NB4 (cell line): ENCODE measurements at regions not wholly inside any gene's neighbourhood (a gene's known extent, or its start where the extent isn't known, plus 50 kb on each side); places are given as distances from the start of the nearest gene placed in this dataset.

ENCODE experiments used
- POLR2A ChIP-seq: IDR thresholded peaks from 2 replicates; pipeline ENCODE4 v1.6.1; 2011; ENCODE audit warnings: mild to moderate bottlenecking; ENCODE audit not compliant: insufficient read length; ENCODE audit errors: extremely low read depth
- TF ChIP-seq, protein P1 (sequence below): IDR thresholded peaks from one replicate; pipeline ENCODE4 v1.5.1; 2012; ENCODE audit warnings: low read depth, low read length
- TF ChIP-seq, protein P2 (sequence below): IDR thresholded peaks from 2 replicates; pipeline ENCODE4 v1.6.1; 2011; ENCODE audit warnings: low read depth, low read length

DNA sequence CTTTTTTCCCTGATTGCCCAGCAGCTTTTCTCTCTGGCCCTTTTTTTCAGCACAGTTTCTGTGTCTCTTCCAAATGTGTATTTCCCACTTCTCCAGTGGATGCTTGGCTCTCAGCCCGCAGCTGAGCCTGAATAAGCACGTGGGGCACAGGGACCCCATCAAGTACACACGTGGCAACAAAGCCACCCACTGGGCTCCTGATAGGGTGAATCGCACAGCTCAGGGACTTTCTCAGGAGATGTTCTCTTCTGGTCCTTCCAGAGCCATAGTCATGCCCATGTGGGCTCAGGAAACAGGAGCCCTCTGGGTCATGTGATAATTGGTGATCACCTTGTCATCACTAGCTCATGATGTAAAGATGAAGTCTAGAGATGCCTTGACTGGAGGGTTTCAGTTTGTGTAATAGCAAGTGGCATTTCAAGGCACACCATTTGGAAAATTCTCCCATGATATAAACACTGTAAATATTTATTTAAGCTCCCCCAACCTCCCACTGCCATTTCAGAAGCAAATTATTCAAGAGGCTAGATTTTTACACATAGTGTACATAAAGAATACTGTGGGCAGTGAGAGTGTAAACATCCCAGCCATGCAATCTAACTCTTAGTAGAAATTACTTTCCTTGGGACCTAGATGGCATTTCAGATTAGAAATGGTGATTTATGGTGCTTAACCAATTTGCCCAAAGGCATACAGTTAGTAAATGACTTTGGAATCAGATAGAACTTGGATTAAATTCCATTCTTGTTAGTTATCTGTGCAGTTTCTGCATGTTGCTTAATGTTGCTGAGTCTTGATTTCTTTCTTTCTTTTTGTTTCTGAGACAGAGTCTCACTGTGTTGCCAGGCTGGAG, 597.5 kb downstream of the SLC4A3 start:
- TF ChIP-seq, protein P1, sequence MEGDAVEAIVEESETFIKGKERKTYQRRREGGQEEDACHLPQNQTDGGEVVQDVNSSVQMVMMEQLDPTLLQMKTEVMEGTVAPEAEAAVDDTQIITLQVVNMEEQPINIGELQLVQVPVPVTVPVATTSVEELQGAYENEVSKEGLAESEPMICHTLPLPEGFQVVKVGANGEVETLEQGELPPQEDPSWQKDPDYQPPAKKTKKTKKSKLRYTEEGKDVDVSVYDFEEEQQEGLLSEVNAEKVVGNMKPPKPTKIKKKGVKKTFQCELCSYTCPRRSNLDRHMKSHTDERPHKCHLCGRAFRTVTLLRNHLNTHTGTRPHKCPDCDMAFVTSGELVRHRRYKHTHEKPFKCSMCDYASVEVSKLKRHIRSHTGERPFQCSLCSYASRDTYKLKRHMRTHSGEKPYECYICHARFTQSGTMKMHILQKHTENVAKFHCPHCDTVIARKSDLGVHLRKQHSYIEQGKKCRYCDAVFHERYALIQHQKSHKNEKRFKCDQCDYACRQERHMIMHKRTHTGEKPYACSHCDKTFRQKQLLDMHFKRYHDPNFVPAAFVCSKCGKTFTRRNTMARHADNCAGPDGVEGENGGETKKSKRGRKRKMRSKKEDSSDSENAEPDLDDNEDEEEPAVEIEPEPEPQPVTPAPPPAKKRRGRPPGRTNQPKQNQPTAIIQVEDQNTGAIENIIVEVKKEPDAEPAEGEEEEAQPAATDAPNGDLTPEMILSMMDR, result no peak
- TF ChIP-seq POLR2A, result no peak
- TF ChIP-seq, protein P2, sequence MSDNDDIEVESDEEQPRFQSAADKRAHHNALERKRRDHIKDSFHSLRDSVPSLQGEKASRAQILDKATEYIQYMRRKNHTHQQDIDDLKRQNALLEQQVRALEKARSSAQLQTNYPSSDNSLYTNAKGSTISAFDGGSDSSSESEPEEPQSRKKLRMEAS, result no peak
